ENCODE measurements at regions not wholly inside any gene's neighbourhood (a gene's known extent, or its start where the extent isn't known, plus 50 kb on each side); places are given as distances from the start of the nearest gene placed in this dataset.
"Not testable (repeated sequence)": the region's sequence is repeated elsewhere in the genome, so short reads cannot be mapped to it uniquely, and the experiment has no call there.

- TF ChIP-seq TEAD2 (CRISPR knock-in tag; IDR thresholded peaks at IDR 0.05) (no peak), ZXDC (CRISPR knock-in tag; IDR thresholded peaks at IDR 0.05) (no peak), SOX13 (IDR thresholded peaks at IDR 0.05) (no peak), SOX13 (CRISPR knock-in tag; conservative IDR thresholded peaks at IDR 0.05 in 1 of 2, IDR thresholded peaks at IDR 0.05 in 1 of 2) (no peak)
Measured at GRCh38 chr6:102813489-102814275, 1420.2 kb downstream of the GRIK2 start (continued).

DNA sequence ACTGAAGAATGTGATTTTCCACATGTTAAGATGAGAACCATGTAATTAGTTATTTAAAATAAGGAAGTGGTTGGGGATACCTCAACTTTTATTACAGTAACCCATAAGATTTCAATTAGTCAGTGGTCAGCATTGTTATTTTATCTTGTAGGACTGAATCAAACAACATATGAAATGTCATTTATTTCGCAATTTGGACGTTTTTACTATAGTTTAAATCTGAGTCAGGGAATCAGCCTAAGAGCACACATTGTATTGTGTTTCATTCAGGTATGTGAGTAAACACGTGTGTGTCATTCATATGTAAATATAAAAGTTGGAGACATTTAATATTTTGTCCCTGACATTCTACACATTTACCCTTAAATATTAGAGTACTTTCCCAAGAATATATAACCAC, 1418.7 kb downstream of the GRIK2 start:
- H3K9ac ChIP-seq (ENCODE audit: insufficient read depth, low read depth, low read length), result no peak overlapping the region
- WGBS (ENCODE audit: low lambda C conversion rate), result 2% methylated on average over 3 of the region's 3 CpGs
- no peaks in the 10 kb centered on the region for H3K27me3 ChIP-seq (ENCODE audit: control insufficient read depth in 1 of 2, insufficient read depth in 2 of 2, low read length in 2 of 2)
- TF ChIP-seq ZMYM3 (CRISPR knock-in tag; IDR thresholded peaks at IDR 0.05) (no peak), TBP (CRISPR knock-in tag; IDR thresholded peaks at IDR 0.05) (no peak), HNRNPLL (IDR thresholded peaks at IDR 0.05; ENCODE audit: low read depth, low read length, poor library complexity, severe bottlenecking) (no peak), ZSCAN9 (CRISPR knock-in tag; IDR thresholded peaks at IDR 0.05; ENCODE audit: borderline replicate concordance) (no peak)
- TF ChIP-seq, protein P1, sequence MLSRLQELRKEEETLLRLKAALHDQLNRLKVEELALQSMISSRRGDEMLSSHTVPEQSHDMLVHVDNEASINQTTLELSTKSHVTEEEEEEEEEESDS (CRISPR knock-in tag; IDR thresholded peaks at IDR 0.05; ENCODE audit: borderline replicate concordance), result no peak
- BruUV-seq (replicated peaks), result no TSS peak
- no peak overlapping the region for H3K27ac ChIP-seq (ENCODE audit: extremely low read length, insufficient read depth, low read length)
- ATAC-seq (no peak), DNase-seq (ENCODE audit: low spot score) (no peak), FAIRE-seq (no peak)
- H3K36me3 ChIP-seq (replicated peaks in 1 of 2; ENCODE audit: control insufficient read depth in 1 of 2, insufficient read depth in 2 of 2, low read length in 2 of 2), result no peaks in the 10 kb centered on the region
- no peak overlapping the region for H3K4me3 ChIP-seq (replicated peaks in 1 of 3; ENCODE audit: insufficient read depth in 1 of 3, low read depth in 2 of 3, low read length in 3 of 3)
- H2AFZ ChIP-seq (ENCODE audit: low read length), result no peak overlapping the region
- in situ Hi-C loops (cut with HindIII; ENCODE audit: extremely low pct_ligation_motif_present, low pct_unique_long_range_greater_than_20kb) (no loop called here), intact Hi-C loops (cut with micrococcal nuclease; ENCODE audit: unreplicated experiment) (no loop called here)
- no peaks in the 10 kb centered on the region for H3K79me2 ChIP-seq (ENCODE audit: insufficient read depth, low read length)
- no peaks in the 10 kb centered on the region for H3K9me3 ChIP-seq (ENCODE audit: low read length)
- no peaks in the 10 kb centered on the region for H3K4me1 ChIP-seq (ENCODE audit: insufficient read depth, low read length)
- ChIA-PET POLR2A (no interaction called here), CTCF (ENCODE audit: low intra/inter-chr PET ratio, low total read pairs) (no interaction called here)
- H4K20me1 ChIP-seq (ENCODE audit: insufficient read depth, low read length), result no peaks in the 10 kb centered on the region
- no peak overlapping the region for H3K4me2 ChIP-seq (ENCODE audit: low read depth, low read length)

DNA sequence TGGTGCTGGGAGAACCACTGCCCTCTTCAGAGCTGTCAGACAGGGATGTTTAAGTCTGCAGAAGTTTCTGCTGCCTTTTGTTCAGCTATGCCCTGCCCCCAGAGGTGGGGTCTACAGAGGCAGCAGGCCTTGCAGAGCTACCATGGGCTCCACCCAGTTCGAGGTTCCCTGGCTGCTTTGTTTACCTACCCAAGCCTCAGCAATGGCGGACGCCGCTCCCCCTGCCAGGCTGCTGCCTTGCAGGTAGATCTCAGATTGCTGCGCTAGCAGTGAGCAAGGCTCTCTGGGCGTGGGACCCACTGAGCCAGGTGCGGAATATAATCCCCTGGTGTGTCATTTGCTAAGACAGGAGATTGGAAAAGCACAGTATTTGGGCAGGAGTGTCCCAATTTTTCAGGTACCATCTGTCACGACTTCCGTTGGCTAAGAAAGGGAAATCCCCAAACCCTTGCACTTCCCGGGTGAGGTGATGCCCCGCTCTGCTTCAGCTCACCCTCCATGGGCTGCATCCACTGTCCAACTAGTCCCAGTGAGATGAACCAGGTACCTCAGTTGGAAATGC, 1415.5 kb downstream of the GRIK2 start:
- in situ Hi-C loops (cut with HindIII; ENCODE audit: extremely low pct_ligation_motif_present, low pct_unique_long_range_greater_than_20kb); DNase-seq (ENCODE audit: low spot score); H3K36me3 ChIP-seq (replicated peaks in 1 of 2; ENCODE audit: control insufficient read depth in 1 of 2, insufficient read depth in 2 of 2, low read length in 2 of 2); H3K9me3 ChIP-seq (ENCODE audit: low read length); H3K27me3 ChIP-seq (ENCODE audit: control insufficient read depth in 1 of 2, insufficient read depth in 2 of 2, low read length in 2 of 2); CTCF ChIA-PET (ENCODE audit: low intra/inter-chr PET ratio, low total read pairs); H3K79me2 ChIP-seq (ENCODE audit: insufficient read depth, low read length); FAIRE-seq; H3K4me3 ChIP-seq (replicated peaks in 1 of 3; ENCODE audit: insufficient read depth in 1 of 3, low read depth in 2 of 3, low read length in 3 of 3); H3K4me2 ChIP-seq (ENCODE audit: low read depth, low read length); intact Hi-C loops (cut with micrococcal nuclease; ENCODE audit: unreplicated experiment); BruUV-seq (replicated peaks); H3K4me1 ChIP-seq (ENCODE audit: insufficient read depth, low read length); ATAC-seq; H3K9ac ChIP-seq (ENCODE audit: insufficient read depth, low read depth, low read length); H2AFZ ChIP-seq (ENCODE audit: low read length); H4K20me1 ChIP-seq (ENCODE audit: insufficient read depth, low read length); POLR2A ChIA-PET; H3K27ac ChIP-seq (ENCODE audit: extremely low read length, insufficient read depth, low read length): not testable (repeated sequence)
- WGBS (ENCODE audit: low lambda C conversion rate), result no CpG with 5 or more reads among the region's 11 CpGs

All from HepG2 (cell line).